ENCODE measurements at regions not wholly inside any gene's neighbourhood (a gene's known extent, or its start where the extent isn't known, plus 50 kb on each side); places are given as distances from the start of the nearest gene placed in this dataset.

- Histone ChIP-seq H2BK15ac (replicated peaks; ENCODE audit: low read depth) (no peak overlapping the region), H3K18ac (ENCODE audit: low read length) (no peak overlapping the region), H4K5ac (ENCODE audit: low read length) (no peak overlapping the region), H3K79me1 (ENCODE audit: low read length) (no peaks in the 10 kb centered on the region), H3K23ac (ENCODE audit: low read length) (no peak overlapping the region), H3K56ac (ENCODE audit: low read length) (no peak overlapping the region), H2BK120ac (ENCODE audit: low read depth, low read length) (no peak overlapping the region), H3K9ac (ENCODE audit: low read length) (no peak overlapping the region), H3K4me3 (ENCODE audit: low read length) (no peak overlapping the region), H3K36me3 (ENCODE audit: control insufficient read depth, insufficient read depth, low read length) (no peaks in the 10 kb centered on the region), H2BK5ac (ENCODE audit: low read length) (no peak overlapping the region), H3K79me2 (ENCODE audit: control insufficient read depth, insufficient read depth, low read length) (no peaks in the 10 kb centered on the region), H3K4me2 (ENCODE audit: low read length) (no peak overlapping the region), H2AK5ac (ENCODE audit: low read length) (no peak overlapping the region), H3K4me1 (ENCODE audit: control insufficient read depth, low read depth, low read length) (no peaks in the 10 kb centered on the region), H3K27me3 (ENCODE audit: insufficient read depth, low read length, poor library complexity) (peaks cover 3% of the 10 kb centered on the region), H3K4ac (ENCODE audit: low read depth, low read length) (no peak overlapping the region), H4K8ac (ENCODE audit: low read depth, low read length) (no peak overlapping the region), H3K27ac (ENCODE audit: low read depth, low read length) (no peak overlapping the region)
- no peak for DNase-seq
- WGBS (ENCODE audit: extremely low coverage, insufficient coverage, low lambda C conversion rate): no CpG with 5 or more reads among the region's 2 CpGs
Observed at GRCh38 chr3:118000219-118000618, 1034.4 kb downstream of the IGSF11 start.

- Histone ChIP-seq H3K4ac (ENCODE audit: low read depth, low read length) (no peak overlapping the region), H3K79me2 (ENCODE audit: control insufficient read depth, insufficient read depth, low read length) (no peaks in the 10 kb centered on the region), H3K56ac (ENCODE audit: low read length) (no peak overlapping the region), H2BK5ac (ENCODE audit: low read length) (no peak overlapping the region), H4K8ac (ENCODE audit: low read depth, low read length) (no peak overlapping the region), H2BK120ac (ENCODE audit: low read depth, low read length) (no peak overlapping the region), H3K4me3 (ENCODE audit: low read length) (no peak overlapping the region), H3K27me3 (ENCODE audit: insufficient read depth, low read length, poor library complexity) (no peaks in the 10 kb centered on the region), H3K27ac (ENCODE audit: low read depth, low read length) (no peak overlapping the region), H3K4me2 (ENCODE audit: low read length) (no peak overlapping the region), H3K79me1 (ENCODE audit: low read length) (no peaks in the 10 kb centered on the region), H4K5ac (ENCODE audit: low read length) (no peak overlapping the region), H3K36me3 (ENCODE audit: control insufficient read depth, insufficient read depth, low read length) (no peaks in the 10 kb centered on the region), H2AK5ac (ENCODE audit: low read length) (no peak overlapping the region), H3K23ac (ENCODE audit: low read length) (no peak overlapping the region), H3K9ac (ENCODE audit: low read length) (no peak overlapping the region), H3K18ac (ENCODE audit: low read length) (no peak overlapping the region), H3K4me1 (ENCODE audit: control insufficient read depth, low read depth, low read length) (no peaks in the 10 kb centered on the region), H2BK15ac (replicated peaks; ENCODE audit: low read depth) (no peak overlapping the region)
- no peak for DNase-seq
- no CpG with 5 or more reads among the region's 2 CpGs for WGBS (ENCODE audit: extremely low coverage, insufficient coverage, low lambda C conversion rate)
Observed at GRCh38 chr3:118001380-118001779, 1033.3 kb downstream of the IGSF11 start.

- no peak overlapping the region for H3K23ac ChIP-seq (ENCODE audit: low read length)
- no peak overlapping the region for H2BK120ac ChIP-seq (ENCODE audit: low read depth, low read length)
- H2AK5ac ChIP-seq (ENCODE audit: low read length): no peak overlapping the region
- DNase-seq: no peak
- no peaks in the 10 kb centered on the region for H3K4me1 ChIP-seq (ENCODE audit: control insufficient read depth, low read depth, low read length)
- no peaks in the 10 kb centered on the region for H3K79me2 ChIP-seq (ENCODE audit: control insufficient read depth, insufficient read depth, low read length)
- no peak overlapping the region for H4K5ac ChIP-seq (ENCODE audit: low read length)
- no peak overlapping the region for H3K27ac ChIP-seq (ENCODE audit: low read depth, low read length)
- no peak overlapping the region for H3K18ac ChIP-seq (ENCODE audit: low read length)
- H3K36me3 ChIP-seq (ENCODE audit: control insufficient read depth, insufficient read depth, low read length): no peaks in the 10 kb centered on the region
- no peak overlapping the region for H3K4me2 ChIP-seq (ENCODE audit: low read length)
- no peak overlapping the region for H3K4me3 ChIP-seq (ENCODE audit: low read length)
- no CpG with 5 or more reads among the region's 3 CpGs for WGBS (ENCODE audit: extremely low coverage, insufficient coverage, low lambda C conversion rate)
- H3K4ac ChIP-seq (ENCODE audit: low read depth, low read length): no peak overlapping the region
- H3K9ac ChIP-seq (ENCODE audit: low read length): no peak overlapping the region
- no peaks in the 10 kb centered on the region for H3K79me1 ChIP-seq (ENCODE audit: low read length)
- H4K8ac ChIP-seq (ENCODE audit: low read depth, low read length): no peak overlapping the region
- H3K56ac ChIP-seq (ENCODE audit: low read length): no peak overlapping the region
- no peak overlapping the region for H2BK15ac ChIP-seq (replicated peaks; ENCODE audit: low read depth)
- no peak overlapping the region for H2BK5ac ChIP-seq (ENCODE audit: low read length)
- H3K27me3 ChIP-seq (ENCODE audit: insufficient read depth, low read length, poor library complexity): no peaks in the 10 kb centered on the region
Observed at GRCh38 chr3:118011910-118012309, 1022.7 kb downstream of the IGSF11 start.

GRCh38 chr3:118029049-118029448 lies 1005.6 kb downstream of the IGSF11 start:
- no peak overlapping the region for H2BK15ac ChIP-seq (replicated peaks; ENCODE audit: low read depth)
- WGBS (ENCODE audit: extremely low coverage, insufficient coverage, low lambda C conversion rate): no CpG with 5 or more reads among the region's 2 CpGs
- no peak overlapping the region for H4K5ac ChIP-seq (ENCODE audit: low read length)
- no peaks in the 10 kb centered on the region for H3K36me3 ChIP-seq (ENCODE audit: control insufficient read depth, insufficient read depth, low read length)
- DNase-seq: no peak
- no peaks in the 10 kb centered on the region for H3K79me2 ChIP-seq (ENCODE audit: control insufficient read depth, insufficient read depth, low read length)
- no peak overlapping the region for H3K27ac ChIP-seq (ENCODE audit: low read depth, low read length)
- no peak overlapping the region for H3K4me3 ChIP-seq (ENCODE audit: low read length)
- no peaks in the 10 kb centered on the region for H3K27me3 ChIP-seq (ENCODE audit: insufficient read depth, low read length, poor library complexity)
- H3K18ac ChIP-seq (ENCODE audit: low read length): no peak overlapping the region
- no peak overlapping the region for H3K4ac ChIP-seq (ENCODE audit: low read depth, low read length)
- H4K8ac ChIP-seq (ENCODE audit: low read depth, low read length): no peak overlapping the region
- no peak overlapping the region for H3K23ac ChIP-seq (ENCODE audit: low read length)
- H3K4me1 ChIP-seq (ENCODE audit: control insufficient read depth, low read depth, low read length): no peaks in the 10 kb centered on the region
- H2BK120ac ChIP-seq (ENCODE audit: low read depth, low read length): no peak overlapping the region
- H3K4me2 ChIP-seq (ENCODE audit: low read length): no peak overlapping the region
- no peak overlapping the region for H2AK5ac ChIP-seq (ENCODE audit: low read length)
- no peak overlapping the region for H3K56ac ChIP-seq (ENCODE audit: low read length)
- no peak overlapping the region for H2BK5ac ChIP-seq (ENCODE audit: low read length)
- no peaks in the 10 kb centered on the region for H3K79me1 ChIP-seq (ENCODE audit: low read length)
- H3K9ac ChIP-seq (ENCODE audit: low read length): no peak overlapping the region

- Histone ChIP-seq H3K27me3 (ENCODE audit: insufficient read depth, low read length, poor library complexity) (no peaks in the 10 kb centered on the region), H3K4ac (ENCODE audit: low read depth, low read length) (no peak overlapping the region), H4K8ac (ENCODE audit: low read depth, low read length) (no peak overlapping the region), H3K79me1 (ENCODE audit: low read length) (no peaks in the 10 kb centered on the region), H3K27ac (ENCODE audit: low read depth, low read length) (no peak overlapping the region), H3K4me2 (ENCODE audit: low read length) (no peak overlapping the region), H3K9ac (ENCODE audit: low read length) (no peak overlapping the region), H2BK15ac (replicated peaks; ENCODE audit: low read depth) (no peak overlapping the region), H3K18ac (ENCODE audit: low read length) (no peak overlapping the region), H3K4me1 (ENCODE audit: control insufficient read depth, low read depth, low read length) (no peaks in the 10 kb centered on the region), H3K79me2 (ENCODE audit: control insufficient read depth, insufficient read depth, low read length) (no peaks in the 10 kb centered on the region), H3K56ac (ENCODE audit: low read length) (no peak overlapping the region), H3K23ac (ENCODE audit: low read length) (no peak overlapping the region), H2BK120ac (ENCODE audit: low read depth, low read length) (no peak overlapping the region), H4K5ac (ENCODE audit: low read length) (no peak overlapping the region), H2BK5ac (ENCODE audit: low read length) (no peak overlapping the region), H3K36me3 (ENCODE audit: control insufficient read depth, insufficient read depth, low read length) (no peaks in the 10 kb centered on the region), H3K4me3 (ENCODE audit: low read length) (no peak overlapping the region), H2AK5ac (ENCODE audit: low read length) (no peak overlapping the region)
- DNase-seq: no peak
- no CpG with 5 or more reads among the region's 1 CpG for WGBS (ENCODE audit: extremely low coverage, insufficient coverage, low lambda C conversion rate)
Observed at GRCh38 chr3:118036215-118036614, 998.4 kb downstream of the IGSF11 start.

GRCh38 chr3:118055381-118055780 lies 979.3 kb downstream of the IGSF11 start:
- no peak for DNase-seq
- Histone ChIP-seq H3K79me1 (ENCODE audit: low read length) (no peaks in the 10 kb centered on the region), H3K9ac (ENCODE audit: low read length) (no peak overlapping the region), H2AK5ac (ENCODE audit: low read length) (no peak overlapping the region), H3K27ac (ENCODE audit: low read depth, low read length) (no peak overlapping the region), H3K23ac (ENCODE audit: low read length) (no peak overlapping the region), H3K36me3 (ENCODE audit: control insufficient read depth, insufficient read depth, low read length) (no peaks in the 10 kb centered on the region), H3K79me2 (ENCODE audit: control insufficient read depth, insufficient read depth, low read length) (no peaks in the 10 kb centered on the region), H3K56ac (ENCODE audit: low read length) (no peak overlapping the region), H3K4me2 (ENCODE audit: low read length) (no peak overlapping the region), H2BK120ac (ENCODE audit: low read depth, low read length) (no peak overlapping the region), H2BK5ac (ENCODE audit: low read length) (no peak overlapping the region), H4K5ac (ENCODE audit: low read length) (no peak overlapping the region), H3K4me1 (ENCODE audit: control insufficient read depth, low read depth, low read length) (no peaks in the 10 kb centered on the region), H4K8ac (ENCODE audit: low read depth, low read length) (no peak overlapping the region), H3K18ac (ENCODE audit: low read length) (no peak overlapping the region), H3K27me3 (ENCODE audit: insufficient read depth, low read length, poor library complexity) (no peaks in the 10 kb centered on the region), H3K4ac (ENCODE audit: low read depth, low read length) (no peak overlapping the region), H3K4me3 (ENCODE audit: low read length) (no peak overlapping the region), H2BK15ac (replicated peaks; ENCODE audit: low read depth) (no peak overlapping the region)
- WGBS (ENCODE audit: extremely low coverage, insufficient coverage, low lambda C conversion rate): no CpG with 5 or more reads among the region's 1 CpG

Measured in mesendoderm (in vitro differentiated cells).